Liver (tissue), 8 donors: ENCODE measurements at regions not wholly inside any gene's neighbourhood (a gene's known extent, or its start where the extent isn't known, plus 50 kb on each side); places are given as distances from the start of the nearest gene placed in this dataset.

Experiments
- DNase-seq: peaks from one replicate; pipeline ENCODE4 v3.0.0-alpha.2; 2017; ENCODE audit warnings: low spot score
- H3K27ac ChIP-seq, 2 donors: one replicate each; pipeline ENCODE4 v1.7.0; 2013; ENCODE audit warnings: inconsistent platforms in 2 of 2, low read length in 2 of 2, control low read depth in 1 of 2, low read depth in 1 of 2, mild to moderate bottlenecking in 1 of 2
- H3K27me3 ChIP-seq, 4 donors: one replicate each; pipeline versions ENCODE4 v1.6.1 to v1.7.0; 2013; ENCODE audit warnings: low read length in 3 of 4, inconsistent platforms in 1 of 4, mild to moderate bottlenecking in 1 of 4, moderate library complexity in 1 of 4; ENCODE audit not compliant: control insufficient read depth in 4 of 4, insufficient read depth in 4 of 4
- H3K36me3 ChIP-seq, 4 donors: one replicate each; pipeline versions ENCODE4 v1.6.1 to v1.7.0; 2013; ENCODE audit warnings: low read length in 3 of 4, mild to moderate bottlenecking in 3 of 4, low read depth in 1 of 4, moderate library complexity in 1 of 4; ENCODE audit not compliant: control insufficient read depth in 4 of 4, insufficient read depth in 3 of 4
- H3K4me1 ChIP-seq, 4 donors: one replicate each; pipeline versions ENCODE4 v1.6.1 to v1.7.0; 2013; ENCODE audit warnings: low read length in 3 of 4, mild to moderate bottlenecking in 3 of 4, moderate library complexity in 1 of 4; ENCODE audit not compliant: control insufficient read depth in 4 of 4, insufficient read depth in 4 of 4
- H3K4me3 ChIP-seq, 3 donors: one replicate each; pipeline versions ENCODE4 v1.6.1 to v1.7.0; 2013; ENCODE audit warnings: low read length in 3 of 3, control low read depth in 1 of 3, low read depth in 1 of 3, mild to moderate bottlenecking in 1 of 3
- H3K9ac ChIP-seq, 2 donors: one replicate each; pipeline ENCODE4 v1.7.0; 2013; ENCODE audit warnings: low read length in 2 of 2, mild to moderate bottlenecking in 2 of 2, moderate library complexity in 2 of 2, control low read depth in 1 of 2, low read depth in 1 of 2
- H3K9me3 ChIP-seq, 4 donors: one replicate each; pipeline versions ENCODE4 v1.6.1 to v1.7.0; 2013; ENCODE audit warnings: low read length in 3 of 4; ENCODE audit not compliant: control insufficient read depth in 4 of 4
- ATF3 ChIP-seq: IDR thresholded peaks from 2 replicates; pipeline ENCODE4 v1.6.1; 2016; ENCODE audit warnings: antibody characterized with exemption
- CTCF ChIP-seq: fragments of 150-350 bp; IDR thresholded peaks from 2 replicates; pipeline ENCODE4 v1.5.1; 2017; ENCODE audit warnings: improper control_type of control experiment, low read depth, low read length; ENCODE audit not compliant: missing input control
- EGR1 ChIP-seq, 2 donors: IDR thresholded peaks; 2 replicates each; pipeline ENCODE4 v1.6.1; 2016 to 2018; ENCODE audit warnings: antibody characterized with exemption in 2 of 2, low read depth in 2 of 2
- FOXA1 ChIP-seq: IDR thresholded peaks from 2 replicates; pipeline ENCODE4 v1.6.1; 2016; ENCODE audit warnings: antibody characterized with exemption
- FOXA2 ChIP-seq: IDR thresholded peaks from 2 replicates; pipeline ENCODE4 v1.6.1; 2016; ENCODE audit warnings: antibody characterized with exemption
- GABPA ChIP-seq, 2 donors: IDR thresholded peaks in 1 of 2; conservative IDR thresholded peaks in 1 of 2; 2 replicates each; pipeline ENCODE4 v1.6.1; 2016; ENCODE audit warnings: antibody characterized with exemption in 2 of 2, mild to moderate bottlenecking in 1 of 2, moderate library complexity in 1 of 2
- HNF4A ChIP-seq, 2 donors: conservative IDR thresholded peaks; 2 replicates each; pipeline ENCODE4 v1.6.1; 2016; ENCODE audit warnings: antibody characterized with exemption in 2 of 2, mild to moderate bottlenecking in 2 of 2
- HNF4G ChIP-seq: IDR thresholded peaks from 2 replicates; pipeline ENCODE4 v1.6.1; 2016; ENCODE audit warnings: antibody characterized with exemption
- JUND ChIP-seq, 2 donors: IDR thresholded peaks; 2 replicates each; pipeline ENCODE4 v1.6.1; 2016; ENCODE audit warnings: antibody characterized with exemption in 2 of 2
- MAX ChIP-seq: IDR thresholded peaks from 2 replicates; pipeline ENCODE4 v1.6.1; 2016; ENCODE audit warnings: antibody characterized with exemption
- NR2F2 ChIP-seq: IDR thresholded peaks from 2 replicates; pipeline ENCODE4 v1.6.1; 2016; ENCODE audit warnings: antibody characterized with exemption
- RAD21 ChIP-seq, 2 donors: IDR thresholded peaks; 2 replicates each; pipeline ENCODE4 v1.6.1; 2016; ENCODE audit warnings: antibody characterized with exemption in 2 of 2, mild to moderate bottlenecking in 2 of 2
- REST ChIP-seq: IDR thresholded peaks from 2 replicates; pipeline ENCODE4 v1.6.1; 2016; ENCODE audit warnings: antibody characterized with exemption, mild to moderate bottlenecking
- RXRA ChIP-seq, 2 donors: IDR thresholded peaks; 2 replicates each; pipeline ENCODE4 v1.6.1; 2017 to 2018; ENCODE audit warnings: antibody characterized with exemption in 2 of 2, mild to moderate bottlenecking in 1 of 2
- SP1 ChIP-seq: IDR thresholded peaks from 2 replicates; pipeline ENCODE4 v1.6.1; 2018; ENCODE audit warnings: antibody characterized with exemption, mild to moderate bottlenecking
- TAF1 ChIP-seq: conservative IDR thresholded peaks from 2 replicates; pipeline ENCODE4 v1.6.1; 2016; ENCODE audit warnings: antibody characterized with exemption, mild to moderate bottlenecking
- YY1 ChIP-seq: IDR thresholded peaks from 2 replicates; pipeline ENCODE4 v1.6.1; 2016; ENCODE audit warnings: antibody characterized with exemption, mild to moderate bottlenecking
- ZBTB33 ChIP-seq: IDR thresholded peaks from 2 replicates; pipeline ENCODE4 v1.6.1; 2016; ENCODE audit warnings: antibody characterized with exemption
- WGBS: extraction: QIAGEN DNeasy Blood & Tissue Kit; methylation state at CpG from one replicate; pipeline ENCODE4 v1.1.7; 2013; 5-methylcytosine and 5-hydroxymethylcytosine counted together
- donor health status: healthy.
- donor health status: healthy.
- donor health status: healthy.
- donor health status: healthy.
- donor health status: healthy.

- 66% methylated on average over 2 of the region's 2 CpGs for WGBS
- Histone ChIP-seq H3K9me3 (peaks cover 0 to 2% (median 0%) of the 10 kb centered on the region in 4 donors), H3K36me3 (no peaks in the 10 kb centered on the region), H3K9ac (no peak overlapping the region), H3K4me1 (no peaks in the 10 kb centered on the region), H3K27ac (no peak overlapping the region), H3K27me3 (no peaks in the 10 kb centered on the region), H3K4me3 (no peak overlapping the region)
- TF ChIP-seq HNF4A (conservative IDR thresholded peaks at IDR 0.05): no peak
- no peak for TF ChIP-seq ZBTB33
- no peak for TF ChIP-seq FOXA2
- TF ChIP-seq GABPA (IDR thresholded peaks at IDR 0.05 in 1 of 2, conservative IDR thresholded peaks at IDR 0.05 in 1 of 2): no peak
- TF ChIP-seq HNF4G: no peak
- no peak for TF ChIP-seq CTCF
- no peak for TF ChIP-seq NR2F2
- no peak for TF ChIP-seq EGR1 (IDR thresholded peaks at IDR 0.05; ENCODE audit: low read depth in 2 of 2)
- no peak for TF ChIP-seq SP1
- TF ChIP-seq ATF3: no peak
- no peak for TF ChIP-seq RAD21 (IDR thresholded peaks at IDR 0.05)
- TF ChIP-seq REST: no peak
- TF ChIP-seq TAF1: no peak
- no peak for TF ChIP-seq RXRA (IDR thresholded peaks at IDR 0.05)
- TF ChIP-seq MAX: no peak
- TF ChIP-seq FOXA1: no peak
- TF ChIP-seq JUND (IDR thresholded peaks at IDR 0.05): no peak
- TF ChIP-seq YY1: no peak
- DNase-seq: no peak
Observed at GRCh38 chr13:85163063-85163462, 636.2 kb downstream of the SLITRK6 start.

- WGBS: 68% methylated on average over 4 of the region's 4 CpGs
- H3K9ac ChIP-seq: no peak overlapping the region
- H3K27ac ChIP-seq: no peak overlapping the region
- H3K4me1 ChIP-seq: no peaks in the 10 kb centered on the region
- TF ChIP-seq CTCF: no peak
- no peak for TF ChIP-seq HNF4G
- TF ChIP-seq NR2F2: no peak
- no peak for TF ChIP-seq ATF3
- H3K27me3 ChIP-seq: peaks cover 0 to 2% (median 0%) of the 10 kb centered on the region in 4 donors
- H3K9me3 ChIP-seq: no peaks in the 10 kb centered on the region
- H3K36me3 ChIP-seq: no peaks in the 10 kb centered on the region
- no peak overlapping the region for H3K4me3 ChIP-seq
- DNase-seq: no peak
Observed at GRCh38 chr13:85148009-85148408, 651.2 kb downstream of the SLITRK6 start.
